ENCODE measurements at regions not wholly inside any gene's neighbourhood (a gene's known extent, or its start where the extent isn't known, plus 50 kb on each side); places are given as distances from the start of the nearest gene placed in this dataset.

GRCh38 chr2:176733698-176734430 is 464.6 kb downstream of the MTX2 start:
- TF ChIP-seq CTCF (IDR thresholded peaks at IDR 0.05; ENCODE audit: low read depth, low read length, missing input control) = no peak
- no peak for TF ChIP-seq RAD21 (IDR thresholded peaks at IDR 0.05)
- TF ChIP-seq SP1 (IDR thresholded peaks at IDR 0.05) = no peak
- TF ChIP-seq ZBTB33 (IDR thresholded peaks at IDR 0.05) = no peak
- no peak for TF ChIP-seq MAX (IDR thresholded peaks at IDR 0.05)
- no peak for TF ChIP-seq NR2F2 (IDR thresholded peaks at IDR 0.05)
- no peak for TF ChIP-seq TAF1 (conservative IDR thresholded peaks at IDR 0.05)
- no peak for TF ChIP-seq JUND (IDR thresholded peaks at IDR 0.05)
